NCI-H187 (cell line): ENCODE measurements at regions not wholly inside any gene's neighbourhood (a gene's known extent, or its start where the extent isn't known, plus 50 kb on each side); places are given as distances from the start of the nearest gene placed in this dataset.
"Not testable (repeated sequence)": the region's sequence is repeated elsewhere in the genome, so short reads cannot be mapped to it uniquely, and the experiment has no call there.

Source experiments
- DNase-seq, 2 experiments: peaks; one replicate each; lab custom pipeline; 2025; lab: John Stamatoyannopoulos, UW

- no peak for DNase-seq
Observed at GRCh38 chr7:149633976-149634945, 136.7 kb upstream of the ZNF746 start.

GRCh38 chr7:149628361-149629149, 130.9 kb upstream of the ZNF746 start:
- not testable (repeated sequence) for DNase-seq

- DNase-seq = no peak
Observed at GRCh38 chr7:149627911-149628310, 130.3 kb upstream of the ZNF746 start.

- no peak for DNase-seq
Observed at GRCh38 chr7:149626972-149627371, 129.4 kb upstream of the ZNF746 start.

- no peak for DNase-seq
Observed at GRCh38 chr7:149625947-149626392, 128.4 kb upstream of the ZNF746 start.

GRCh38 chr7:149625340-149625946, 127.8 kb upstream of the ZNF746 start:
- DNase-seq = peak in 1 of 2 experiments; percentile 22

- peak; percentile 71 to 85 for DNase-seq
Observed at GRCh38 chr7:149624419-149625339, 127.1 kb upstream of the ZNF746 start.

GRCh38 chr7:149624006-149624405, 126.4 kb upstream of the ZNF746 start:
- DNase-seq = no peak

- DNase-seq = peak in 1 of 2 experiments; percentile 3
Observed at GRCh38 chr7:149623262-149623997, 125.8 kb upstream of the ZNF746 start.

GRCh38 chr7:149622444-149623210, 125.0 kb upstream of the ZNF746 start:
- DNase-seq = no peak

- no peak for DNase-seq
Observed at GRCh38 chr7:149621776-149622175, 124.2 kb upstream of the ZNF746 start.

GRCh38 chr7:149620961-149621360, 123.4 kb upstream of the ZNF746 start:
- no peak for DNase-seq

GRCh38 chr7:149616898-149617297, 119.3 kb upstream of the ZNF746 start:
- DNase-seq = no peak

- DNase-seq = no peak
Observed at GRCh38 chr7:149615690-149616270, 118.2 kb upstream of the ZNF746 start.

GRCh38 chr7:149610441-149611011, 112.9 kb upstream of the ZNF746 start:
- DNase-seq = no peak

- DNase-seq = no peak
Observed at GRCh38 chr7:149608168-149608567, 110.6 kb upstream of the ZNF746 start.

- no peak for DNase-seq
Observed at GRCh38 chr7:149607683-149608082, 110.1 kb upstream of the ZNF746 start.

- DNase-seq = no peak
Observed at GRCh38 chr7:149606826-149607225, 109.2 kb upstream of the ZNF746 start.

- no peak for DNase-seq
Observed at GRCh38 chr7:149605696-149606095, 108.1 kb upstream of the ZNF746 start.
